ENCODE measurements at regions not wholly inside any gene's neighbourhood (a gene's known extent, or its start where the extent isn't known, plus 50 kb on each side); places are given as distances from the start of the nearest gene placed in this dataset.
A peak's percentile ranks its signal among the peaks of the same experiment; 100 is the strongest.

GRCh38 chr9:6114424-6114823 is 99.0 kb upstream of the RANBP6 start:
- POLR2A ChIA-PET (ENCODE audit: partially characterized antibody), result no interaction called here
- no peak for FAIRE-seq
- CTCF ChIA-PET (ENCODE audit: partially characterized antibody), result interaction anchor here (0.9 to 1.4 kb wide), 4 partner anchors 8 to 193 kb away, joined by 3 to 5 read pairs (median 3); no protein-coding TSS in a partner anchor
- no peak for TF ChIP-seq GTF2F1 (IDR thresholded peaks at IDR 0.05; ENCODE audit: borderline replicate concordance, low read depth, low read length)
- TF ChIP-seq CREB1 (IDR thresholded peaks at IDR 0.05), result no peak
- no peak for TF ChIP-seq CBX5 (IDR thresholded peaks at IDR 0.05; ENCODE audit: low read depth, low read length)
- no peak for TF ChIP-seq HDAC6 (IDR thresholded peaks at IDR 0.05; ENCODE audit: low read depth, low read length)
- no peak for TF ChIP-seq ATF3 (IDR thresholded peaks at IDR 0.05; ENCODE audit: insufficient read depth, low read depth, low read length)
- TF ChIP-seq RBBP5 (IDR thresholded peaks at IDR 0.05; ENCODE audit: borderline replicate concordance, low read depth, low read length), result no peak
- TF ChIP-seq USF2 (IDR thresholded peaks at IDR 0.05; ENCODE audit: low read length), result no peak
- TF ChIP-seq EZH2 (IDR thresholded peaks at IDR 0.05; ENCODE audit: low read depth, low read length, severe bottlenecking), result no peak
- no peak for TF ChIP-seq JUN (IDR thresholded peaks at IDR 0.05; ENCODE audit: low read depth, low read length)
- TF ChIP-seq JUND (IDR thresholded peaks at IDR 0.05; ENCODE audit: low read length), result no peak
- no peak for TF ChIP-seq ZNF274 (IDR thresholded peaks at IDR 0.05; ENCODE audit: borderline replicate concordance, extremely low read depth, low read length)
- TF ChIP-seq NANOG (IDR thresholded peaks at IDR 0.05; ENCODE audit: insufficient read depth, low read depth, low read length, poor library complexity, severe bottlenecking), result no peak
- TF ChIP-seq CHD1 (IDR thresholded peaks at IDR 0.05; ENCODE audit: low read depth, low read length), result no peak
- no peak for TF ChIP-seq SP1 (IDR thresholded peaks at IDR 0.05; ENCODE audit: low read depth, low read length)

More at GRCh38 chr9:6114424-6114823, 99.0 kb upstream of the RANBP6 start:
- Histone ChIP-seq H4K5ac (ENCODE audit: insufficient read length, low read depth, low read length) (no peak overlapping the region), H3K4me3 (ENCODE audit: extremely low read depth in 1 of 4, insufficient read depth in 2 of 4, low read depth in 3 of 4, low read length in 4 of 4) (no peak overlapping the region), H3K23me2 (ENCODE audit: low read depth, low read length) (no peaks in the 10 kb centered on the region), H3K27me3 (replicated peaks in 1 of 4; ENCODE audit: control insufficient read depth in 3 of 4, extremely low read depth in 1 of 4, insufficient read depth in 3 of 4, low read length in 3 of 4) (no peaks in the 10 kb centered on the region), H2AFZ (ENCODE audit: low read length) (no peak overlapping the region), H3K4ac (replicated peaks; ENCODE audit: insufficient read length, low read depth, low read length) (no peak overlapping the region), H3K9me3 (ENCODE audit: insufficient read depth in 2 of 2, low read depth in 1 of 2, low read length in 1 of 2) (peaks cover 10 to 15% of the 10 kb centered on the region in 2 experiments; a peak in 1 of 4 replicates), H2BK5ac (ENCODE audit: low read depth, low read length) (no peak overlapping the region), H3K4me1 (replicated peaks in 1 of 4; ENCODE audit: control insufficient read depth in 3 of 4, insufficient read depth in 4 of 4, low read length in 3 of 4) (no peaks in the 10 kb centered on the region), H3K27ac (ENCODE audit: low read depth, low read length) (no peak overlapping the region), H4K20me1 (replicated peaks in 1 of 2; ENCODE audit: control insufficient read depth in 1 of 2, insufficient read depth in 2 of 2, low read length in 2 of 2) (no peaks in the 10 kb centered on the region), H3K14ac (ENCODE audit: insufficient read length) (no peak overlapping the region), H3K79me1 (ENCODE audit: low read depth, low read length) (no peaks in the 10 kb centered on the region), H2BK120ac (replicated peaks; ENCODE audit: low read depth, low read length) (no peak overlapping the region), H3K23ac (ENCODE audit: insufficient read length) (no peak overlapping the region), H2AK5ac (ENCODE audit: low read depth, low read length) (no peak overlapping the region), H3K4me2 (ENCODE audit: insufficient read depth in 1 of 2, low read depth in 2 of 2, low read length in 2 of 2) (no peak overlapping the region), H4K8ac (ENCODE audit: extremely low read depth, insufficient read depth, low read length) (no peak overlapping the region), H2BK15ac (ENCODE audit: low read length) (no peak overlapping the region), H4K91ac (replicated peaks; ENCODE audit: insufficient read length, low read length) (peak overlapping the region; percentile 71), H2BK12ac (ENCODE audit: low read depth, low read length) (no peak overlapping the region), H3K56ac (replicated peaks; ENCODE audit: insufficient read length, low read depth, low read length) (no peak overlapping the region), H3K18ac (ENCODE audit: extremely low read depth, low read length) (no peak overlapping the region), H3K36me3 (ENCODE audit: control insufficient read depth in 2 of 4, insufficient read depth in 4 of 4, low read length in 3 of 4) (no peaks in the 10 kb centered on the region), H3K79me2 (ENCODE audit: control insufficient read depth in 1 of 2, insufficient read depth in 2 of 2, low read length in 2 of 2) (no peaks in the 10 kb centered on the region), H3K9ac (replicated peaks in 1 of 4; ENCODE audit: extremely low read depth in 1 of 4, low read depth in 3 of 4, low read length in 3 of 4) (no peak overlapping the region), H2BK20ac (ENCODE audit: low read length) (no peak overlapping the region)
- WGBS, 2 experiments (ENCODE audit: extremely low coverage in 1 of 2, insufficient coverage in 1 of 2, insufficient read length in 1 of 2, insufficient replicate concordance in 2 of 2, low coverage in 1 of 2, low lambda C conversion rate in 2 of 2, missing lambda C conversion rate in 1 of 2), result 84% methylated on average over 4 of the region's 6 CpGs; no CpG with 5 or more reads in 1 of the 2 experiments
- DNase-seq (ENCODE audit: low read depth in 1 of 2, low spot score in 2 of 2), result no peak

Measured in H1 (cell line).